MCF 10A (cell line): ENCODE measurements at regions not wholly inside any gene's neighbourhood (a gene's known extent, or its start where the extent isn't known, plus 50 kb on each side); places are given as distances from the start of the nearest gene placed in this dataset.

Experiments
- BruUV-seq: library from RNA; stranded (reverse); fragments of 400-500 nt; replicated peaks from 2 replicates; lab custom pipeline; 2021; lab: Mats Ljungman, UMichigan
- CTCF ChIA-PET: fragments of 300-600 bp; sonication (Branson Sonifier 250); formaldehyde crosslinking; extraction: SDS; loops from one replicate; lab custom pipeline; 2021; ENCODE audit warnings: antibody characterized with exemption, inconsistent platforms; lab: Yijun Ruan, JAX
- POLR2A ChIA-PET: fragments of 300-600, 350-650 bp; sonication (Branson Sonifier 250); formaldehyde crosslinking; extraction: SDS; loops from one replicate; lab custom pipeline; 2020; ENCODE audit warnings: antibody characterized with exemption, inconsistent platforms; lab: Yijun Ruan, JAX
- DNase-seq: peaks from one replicate; pipeline ENCODE4 v3.0.0-alpha.2; 2018; ENCODE audit not compliant: unreplicated experiment
- H3K27ac Mint-ChIP-seq: one replicate; pipeline ENCODE4 v1.8.0; 2022; ENCODE audit warnings: mild to moderate bottlenecking, low read depth, mixed read lengths; ENCODE audit not compliant: unreplicated experiment
- H3K27me3 Mint-ChIP-seq: one replicate; pipeline ENCODE4 v1.8.0; 2022; ENCODE audit warnings: mixed read lengths; ENCODE audit not compliant: insufficient read depth, unreplicated experiment
- H3K36me3 Mint-ChIP-seq: one replicate; pipeline ENCODE4 v1.8.0; 2022; ENCODE audit warnings: mild to moderate bottlenecking, moderate library complexity, mixed read lengths; ENCODE audit not compliant: insufficient read depth, unreplicated experiment
- H3K4me1 Mint-ChIP-seq: one replicate; pipeline ENCODE4 v1.8.0; 2022; ENCODE audit warnings: mixed read lengths; ENCODE audit not compliant: insufficient read depth, unreplicated experiment
- H3K4me3 Mint-ChIP-seq: one replicate; pipeline ENCODE4 v1.8.0; 2022; ENCODE audit warnings: mild to moderate bottlenecking, moderate library complexity, mixed read lengths; ENCODE audit not compliant: unreplicated experiment
- H3K9me3 Mint-ChIP-seq: one replicate; pipeline ENCODE4 v1.8.0; 2022; ENCODE audit warnings: mixed read lengths; ENCODE audit not compliant: unreplicated experiment
- intact Hi-C: fragments of 100-400 bp; cut with micrococcal nuclease; formaldehyde crosslinking; loops from 2 replicates; pipeline ENCODE4 v1.14.1; 2022
- TF ChIP-seq, protein P1 (sequence below): fragments of 200-600 bp; IDR thresholded peaks from one replicate; pipeline ENCODE4 v1.8.0; 2022; ENCODE audit warnings: antibody characterized with exemption, mild to moderate bottlenecking; ENCODE audit not compliant: unreplicated experiment

GRCh38 chr16:50478773-50479149 is 69.4 kb upstream of the NKD1 start:
- intact Hi-C loops = no loop called here
- H3K9me3 Mint-ChIP-seq = peaks cover 2% of the 10 kb centered on the region
- no peak overlapping the region for H3K27ac Mint-ChIP-seq
- no TSS peak for BruUV-seq
- peaks cover 12% of the 10 kb centered on the region for H3K4me1 Mint-ChIP-seq
- H3K27me3 Mint-ChIP-seq = peaks cover 22% of the 10 kb centered on the region
- TF ChIP-seq, protein P1, sequence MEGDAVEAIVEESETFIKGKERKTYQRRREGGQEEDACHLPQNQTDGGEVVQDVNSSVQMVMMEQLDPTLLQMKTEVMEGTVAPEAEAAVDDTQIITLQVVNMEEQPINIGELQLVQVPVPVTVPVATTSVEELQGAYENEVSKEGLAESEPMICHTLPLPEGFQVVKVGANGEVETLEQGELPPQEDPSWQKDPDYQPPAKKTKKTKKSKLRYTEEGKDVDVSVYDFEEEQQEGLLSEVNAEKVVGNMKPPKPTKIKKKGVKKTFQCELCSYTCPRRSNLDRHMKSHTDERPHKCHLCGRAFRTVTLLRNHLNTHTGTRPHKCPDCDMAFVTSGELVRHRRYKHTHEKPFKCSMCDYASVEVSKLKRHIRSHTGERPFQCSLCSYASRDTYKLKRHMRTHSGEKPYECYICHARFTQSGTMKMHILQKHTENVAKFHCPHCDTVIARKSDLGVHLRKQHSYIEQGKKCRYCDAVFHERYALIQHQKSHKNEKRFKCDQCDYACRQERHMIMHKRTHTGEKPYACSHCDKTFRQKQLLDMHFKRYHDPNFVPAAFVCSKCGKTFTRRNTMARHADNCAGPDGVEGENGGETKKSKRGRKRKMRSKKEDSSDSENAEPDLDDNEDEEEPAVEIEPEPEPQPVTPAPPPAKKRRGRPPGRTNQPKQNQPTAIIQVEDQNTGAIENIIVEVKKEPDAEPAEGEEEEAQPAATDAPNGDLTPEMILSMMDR = no peak
- ChIA-PET CTCF (no interaction called here), POLR2A (no interaction called here)
- no peaks in the 10 kb centered on the region for H3K36me3 Mint-ChIP-seq
- no peak overlapping the region for H3K4me3 Mint-ChIP-seq
- DNase-seq = peak; percentile 48

- CTCF ChIA-PET = interaction anchor here (0.6 kb wide), 1 partner anchor 55 kb away, joined by 5 read pairs; no protein-coding TSS in a partner anchor
- no peak for DNase-seq
- Mint-ChIP-seq H3K36me3 (no peaks in the 10 kb centered on the region), H3K27me3 (peaks cover 22% of the 10 kb centered on the region), H3K4me3 (no peak overlapping the region), H3K4me1 (peaks cover 17% of the 10 kb centered on the region), H3K27ac (no peak overlapping the region), H3K9me3 (no peaks in the 10 kb centered on the region)
- POLR2A ChIA-PET = no interaction called here
- intact Hi-C loops = no loop called here
- TF ChIP-seq, protein P1 = no peak
- BruUV-seq = no TSS peak
Observed at GRCh38 chr16:50478075-50478772, 70.0 kb upstream of the NKD1 start.

- Mint-ChIP-seq H3K27me3 (peaks cover 22% of the 10 kb centered on the region), H3K4me1 (peaks cover 18% of the 10 kb centered on the region), H3K27ac (no peak overlapping the region), H3K9me3 (peaks cover 2% of the 10 kb centered on the region), H3K36me3 (no peaks in the 10 kb centered on the region), H3K4me3 (no peak overlapping the region)
- DNase-seq = no peak
- intact Hi-C loops = no loop called here
- TF ChIP-seq, protein P1 = no peak
- ChIA-PET CTCF (interaction anchor here (0.6 kb wide), 1 partner anchor 12 kb away, joined by 3 read pairs; no protein-coding TSS in a partner anchor), POLR2A (no interaction called here)
- BruUV-seq = no TSS peak
Observed at GRCh38 chr16:50476486-50477255, 71.5 kb upstream of the NKD1 start.

- Mint-ChIP-seq H3K9me3 (peaks cover 7% of the 10 kb centered on the region), H3K27ac (no peak overlapping the region), H3K27me3 (peaks cover 22% of the 10 kb centered on the region), H3K4me3 (no peak overlapping the region), H3K36me3 (no peaks in the 10 kb centered on the region), H3K4me1 (peaks cover 18% of the 10 kb centered on the region)
- BruUV-seq = no TSS peak
- intact Hi-C loops = no loop called here
- TF ChIP-seq, protein P1 = no peak
- POLR2A ChIA-PET = interaction anchor here (0.8 kb wide), 1 partner anchor 10 kb away, joined by 3 read pairs; no protein-coding TSS in a partner anchor
- CTCF ChIA-PET = no interaction called here
- no peak for DNase-seq
Observed at GRCh38 chr16:50475170-50475569, 73.0 kb upstream of the NKD1 start.
